ENCODE measurements at regions not wholly inside any gene's neighbourhood (a gene's known extent, or its start where the extent isn't known, plus 50 kb on each side); places are given as distances from the start of the nearest gene placed in this dataset.

DNA sequence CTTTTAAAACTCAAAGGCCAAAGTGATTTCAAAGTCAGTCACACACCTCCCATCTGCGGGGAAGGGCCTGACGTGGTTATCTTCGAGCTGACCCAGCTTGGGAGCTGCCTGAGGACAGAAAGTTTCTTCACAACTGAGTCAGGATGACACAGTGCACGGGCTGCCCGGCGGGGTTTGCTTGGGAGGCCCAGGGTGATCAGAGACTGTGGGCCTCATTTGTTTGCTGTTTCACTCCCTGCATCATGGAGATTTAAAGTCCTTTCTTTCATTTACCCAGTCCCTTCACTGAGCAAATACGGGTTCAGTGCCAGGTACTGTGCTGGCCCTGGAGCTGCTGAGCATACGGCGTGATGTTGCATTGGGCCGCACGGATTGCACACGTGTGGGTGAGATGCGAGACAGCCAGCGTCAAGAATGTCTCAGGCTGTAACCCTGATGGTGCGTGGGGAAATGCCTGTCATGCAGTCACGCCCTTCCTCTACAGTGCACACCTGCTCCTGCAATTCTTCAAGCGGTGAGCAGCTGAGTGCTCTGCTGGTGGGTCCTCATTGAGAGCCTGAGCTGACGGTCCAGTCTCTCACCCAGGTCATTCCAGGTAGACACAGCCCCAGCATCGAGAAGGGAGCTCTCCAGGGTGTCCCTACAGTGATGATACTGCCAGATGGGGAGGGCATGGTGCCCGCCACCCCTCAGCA lies 82.7 kb upstream of the PMEPA1 start:
- Histone ChIP-seq H3K79me2 (ENCODE audit: control insufficient read depth in 1 of 2, insufficient read depth in 2 of 2, low read length in 2 of 2) (no peaks in the 10 kb centered on the region), H3K4me3 (ENCODE audit: extremely low read depth in 1 of 4, insufficient read depth in 2 of 4, low read depth in 3 of 4, low read length in 4 of 4) (no peak overlapping the region), H3K4me2 (ENCODE audit: insufficient read depth in 1 of 2, low read depth in 2 of 2, low read length in 2 of 2) (no peak overlapping the region), H3K4me1 (replicated peaks in 1 of 4; ENCODE audit: control insufficient read depth in 3 of 4, insufficient read depth in 4 of 4, low read length in 3 of 4) (no peaks in the 10 kb centered on the region; a peak in 1 of 7 replicates), H4K8ac (ENCODE audit: extremely low read depth, insufficient read depth, low read length) (peak overlapping the region; percentile 35; the same call in 1 of the 2 replicates), H3K56ac (replicated peaks; ENCODE audit: insufficient read length, low read depth, low read length) (no peak overlapping the region), H3K14ac (ENCODE audit: insufficient read length) (no peak overlapping the region), H3K18ac (ENCODE audit: extremely low read depth, low read length) (no peak overlapping the region), H3K27ac (ENCODE audit: low read depth, low read length) (no peak overlapping the region), H2BK120ac (replicated peaks; ENCODE audit: low read depth, low read length) (no peak overlapping the region), H2BK15ac (ENCODE audit: low read length) (no peak overlapping the region), H4K91ac (replicated peaks; ENCODE audit: insufficient read length, low read length) (no peak overlapping the region), H4K5ac (ENCODE audit: insufficient read length, low read depth, low read length) (no peak overlapping the region), H2BK5ac (ENCODE audit: low read depth, low read length) (peak overlapping the region; percentile 13; the same call in 1 of the 2 replicates), H3K27me3 (replicated peaks in 1 of 4; ENCODE audit: control insufficient read depth in 3 of 4, extremely low read depth in 1 of 4, insufficient read depth in 3 of 4, low read length in 3 of 4) (no peaks in the 10 kb centered on the region), H3K36me3 (ENCODE audit: control insufficient read depth in 2 of 4, insufficient read depth in 4 of 4, low read length in 3 of 4) (no peaks in the 10 kb centered on the region), H3K9ac (replicated peaks in 1 of 4; ENCODE audit: extremely low read depth in 1 of 4, low read depth in 3 of 4, low read length in 3 of 4) (no peak overlapping the region), H2AFZ (ENCODE audit: low read length) (no peak overlapping the region), H2BK12ac (ENCODE audit: low read depth, low read length) (no peak overlapping the region), H3K79me1 (ENCODE audit: low read depth, low read length) (no peaks in the 10 kb centered on the region), H2AK5ac (ENCODE audit: low read depth, low read length) (no peak overlapping the region), H3K4ac (replicated peaks; ENCODE audit: insufficient read length, low read depth, low read length) (no peak overlapping the region), H2BK20ac (ENCODE audit: low read length) (no peak overlapping the region), H3K23me2 (ENCODE audit: low read depth, low read length) (0 out of 2 replicates have a peak, but pooled peaks cover 2% of the 10 kb centered on the region), H4K20me1 (replicated peaks in 1 of 2; ENCODE audit: control insufficient read depth in 1 of 2, insufficient read depth in 2 of 2, low read length in 2 of 2) (no peaks in the 10 kb centered on the region), H3K9me3 (ENCODE audit: insufficient read depth in 2 of 2, low read depth in 1 of 2, low read length in 1 of 2) (no peaks in the 10 kb centered on the region), H3K23ac (ENCODE audit: insufficient read length) (no peak overlapping the region)
- FAIRE-seq, result no peak
- ChIA-PET POLR2A (ENCODE audit: partially characterized antibody) (no interaction called here), CTCF (ENCODE audit: partially characterized antibody) (interaction anchor here (0.8 to 1.2 kb wide), 3 partner anchors 10 to 81 kb away, joined by 3 read pairs; no protein-coding TSS in a partner anchor)
- DNase-seq (ENCODE audit: low read depth in 1 of 2, low spot score in 2 of 2), result no peak
- WGBS, 2 experiments (ENCODE audit: extremely low coverage in 1 of 2, insufficient coverage in 1 of 2, insufficient read length in 1 of 2, insufficient replicate concordance in 2 of 2, low coverage in 1 of 2, low lambda C conversion rate in 2 of 2, missing lambda C conversion rate in 1 of 2), result 88% methylated on average over 20 of the region's 20 CpGs; no CpG with 5 or more reads in 1 of the 2 experiments
- no peak for TF ChIP-seq CHD2 (IDR thresholded peaks at IDR 0.05; ENCODE audit: low read length)
- TF ChIP-seq POLR2AphosphoS5 (IDR thresholded peaks at IDR 0.05; ENCODE audit: low read depth, low read length), result no peak
- TF ChIP-seq SP4 (IDR thresholded peaks at IDR 0.05; ENCODE audit: low read length), result no peak
- no peak for TF ChIP-seq MAFK (IDR thresholded peaks at IDR 0.05; ENCODE audit: low read depth, low read length)
- TF ChIP-seq, protein P1, sequence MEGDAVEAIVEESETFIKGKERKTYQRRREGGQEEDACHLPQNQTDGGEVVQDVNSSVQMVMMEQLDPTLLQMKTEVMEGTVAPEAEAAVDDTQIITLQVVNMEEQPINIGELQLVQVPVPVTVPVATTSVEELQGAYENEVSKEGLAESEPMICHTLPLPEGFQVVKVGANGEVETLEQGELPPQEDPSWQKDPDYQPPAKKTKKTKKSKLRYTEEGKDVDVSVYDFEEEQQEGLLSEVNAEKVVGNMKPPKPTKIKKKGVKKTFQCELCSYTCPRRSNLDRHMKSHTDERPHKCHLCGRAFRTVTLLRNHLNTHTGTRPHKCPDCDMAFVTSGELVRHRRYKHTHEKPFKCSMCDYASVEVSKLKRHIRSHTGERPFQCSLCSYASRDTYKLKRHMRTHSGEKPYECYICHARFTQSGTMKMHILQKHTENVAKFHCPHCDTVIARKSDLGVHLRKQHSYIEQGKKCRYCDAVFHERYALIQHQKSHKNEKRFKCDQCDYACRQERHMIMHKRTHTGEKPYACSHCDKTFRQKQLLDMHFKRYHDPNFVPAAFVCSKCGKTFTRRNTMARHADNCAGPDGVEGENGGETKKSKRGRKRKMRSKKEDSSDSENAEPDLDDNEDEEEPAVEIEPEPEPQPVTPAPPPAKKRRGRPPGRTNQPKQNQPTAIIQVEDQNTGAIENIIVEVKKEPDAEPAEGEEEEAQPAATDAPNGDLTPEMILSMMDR (IDR thresholded peaks at IDR 0.05; ENCODE audit: control extremely low read depth in 1 of 3, insufficient read depth in 1 of 3, low read depth in 1 of 3, low read length in 3 of 3), result no peak
- no peak for TF ChIP-seq KDM5A (IDR thresholded peaks at IDR 0.05; ENCODE audit: low read length)
- TF ChIP-seq TEAD4 (IDR thresholded peaks at IDR 0.05; ENCODE audit: low read depth, low read length), result no peak
- TF ChIP-seq HDAC2 (IDR thresholded peaks at IDR 0.05; ENCODE audit: borderline replicate concordance in 1 of 2, low read depth in 2 of 2, low read length in 2 of 2), result no peak
- TF ChIP-seq MAX (IDR thresholded peaks at IDR 0.05), result no peak
- no peak for TF ChIP-seq RBBP5 (IDR thresholded peaks at IDR 0.05; ENCODE audit: borderline replicate concordance, low read depth, low read length)
- no peak for TF ChIP-seq TAF7 (optimal IDR thresholded peaks at IDR 0.05; ENCODE audit: borderline replicate concordance, low read depth, low read length)

Measured in H1 (cell line).